ENCODE measurements at regions not wholly inside any gene's neighbourhood (a gene's known extent, or its start where the extent isn't known, plus 50 kb on each side); places are given as distances from the start of the nearest gene placed in this dataset.

DNA sequence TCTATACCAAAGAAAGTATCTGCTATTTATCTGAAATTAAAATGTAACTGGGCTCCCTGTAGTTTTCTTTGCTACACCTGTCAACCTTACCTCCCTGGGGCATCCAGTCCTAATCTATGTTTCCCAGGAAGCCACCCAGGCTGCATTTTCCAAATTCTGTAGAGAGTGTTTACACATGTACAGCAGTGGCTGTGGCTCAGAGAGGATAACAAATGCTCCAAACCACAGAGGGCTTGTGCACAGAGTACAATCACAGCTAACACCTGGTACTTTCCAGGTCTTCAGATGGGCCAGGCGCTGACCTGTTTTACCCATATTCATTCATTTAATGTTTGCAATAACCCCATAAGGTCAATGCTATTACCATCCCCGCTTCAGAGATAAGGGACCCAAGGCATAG is 146.5 kb upstream of the TNR start:
- TF ChIP-seq CTCF (IDR thresholded peaks at IDR 0.05; ENCODE audit: low read depth, low read length), result no peak
- DNase-seq (ENCODE audit: low read depth, low spot score), result no peak
- Histone ChIP-seq H3K27me3 (ENCODE audit: control insufficient read depth, insufficient read depth, low read length) (no peaks in the 10 kb centered on the region), H3K27ac (ENCODE audit: low read depth, low read length) (no peak overlapping the region), H3K9me3 (ENCODE audit: control insufficient read depth, insufficient read depth, low read length) (no peaks in the 10 kb centered on the region), H3K4me3 (ENCODE audit: low read depth, low read length) (no peak overlapping the region)
- ChIA-PET CTCF (no interaction called here), POLR2A (no interaction called here)

GRCh38 chr1:175888996-175889395 is 145.6 kb upstream of the TNR start:
- DNase-seq (ENCODE audit: low read depth, low spot score), result no peak
- POLR2A ChIA-PET, result no interaction called here
- Histone ChIP-seq H3K4me3 (ENCODE audit: low read depth, low read length) (no peak overlapping the region), H3K27ac (ENCODE audit: low read depth, low read length) (no peak overlapping the region), H3K27me3 (ENCODE audit: control insufficient read depth, insufficient read depth, low read length) (no peaks in the 10 kb centered on the region), H3K9me3 (ENCODE audit: control insufficient read depth, insufficient read depth, low read length) (no peaks in the 10 kb centered on the region)
- CTCF ChIA-PET, result interaction anchor here (0.6 to 2.5 kb wide), 6 partner anchors 10 to 281 kb away, joined by 3 to 10 read pairs (median 4); no protein-coding TSS in a partner anchor
- TF ChIP-seq CTCF (IDR thresholded peaks at IDR 0.05; ENCODE audit: low read depth, low read length), result no peak

- H3K27ac ChIP-seq (ENCODE audit: low read depth, low read length), result no peak overlapping the region
- no peak overlapping the region for H3K4me3 ChIP-seq (ENCODE audit: low read depth, low read length)
- DNase-seq (ENCODE audit: low read depth, low spot score), result no peak
- no peaks in the 10 kb centered on the region for H3K27me3 ChIP-seq (ENCODE audit: control insufficient read depth, insufficient read depth, low read length)
- peak; percentile 87 for TF ChIP-seq CTCF (IDR thresholded peaks at IDR 0.05; ENCODE audit: low read depth, low read length)
- no peaks in the 10 kb centered on the region for H3K9me3 ChIP-seq (ENCODE audit: control insufficient read depth, insufficient read depth, low read length)
- CTCF ChIA-PET, result interaction anchor here (0.6 to 2.5 kb wide), 12 partner anchors 9 to 282 kb away, joined by 3 to 10 read pairs (median 4); no protein-coding TSS in a partner anchor
- POLR2A ChIA-PET, result no interaction called here
Observed at GRCh38 chr1:175887981-175888428, 144.6 kb upstream of the TNR start.

GRCh38 chr1:175887521-175887920 is 144.1 kb upstream of the TNR start:
- H3K4me3 ChIP-seq (ENCODE audit: low read depth, low read length), result no peak overlapping the region
- DNase-seq (ENCODE audit: low read depth, low spot score), result no peak
- H3K27me3 ChIP-seq (ENCODE audit: control insufficient read depth, insufficient read depth, low read length), result no peaks in the 10 kb centered on the region
- CTCF ChIA-PET, result interaction anchor here (0.6 to 2.5 kb wide), 9 partner anchors 8 to 61 kb away, joined by 3 to 10 read pairs (median 3); no protein-coding TSS in a partner anchor
- H3K27ac ChIP-seq (ENCODE audit: low read depth, low read length), result no peak overlapping the region
- H3K9me3 ChIP-seq (ENCODE audit: control insufficient read depth, insufficient read depth, low read length), result no peaks in the 10 kb centered on the region
- POLR2A ChIA-PET, result no interaction called here
- no peak for TF ChIP-seq CTCF (IDR thresholded peaks at IDR 0.05; ENCODE audit: low read depth, low read length)

GRCh38 chr1:175885326-175885725 is 141.9 kb upstream of the TNR start:
- no peak overlapping the region for H3K4me3 ChIP-seq (ENCODE audit: low read depth, low read length)
- ChIA-PET CTCF (no interaction called here), POLR2A (interaction anchor here (0.6 to 1.0 kb wide), 2 partner anchors 34 to 35 kb away, joined by 4 read pairs; no protein-coding TSS in a partner anchor)
- peak; percentile 43 for DNase-seq (ENCODE audit: low read depth, low spot score)
- no peaks in the 10 kb centered on the region for H3K9me3 ChIP-seq (ENCODE audit: control insufficient read depth, insufficient read depth, low read length)
- TF ChIP-seq CTCF (IDR thresholded peaks at IDR 0.05; ENCODE audit: low read depth, low read length), result no peak
- H3K27ac ChIP-seq (ENCODE audit: low read depth, low read length), result peak overlapping the region; percentile 70
- no peaks in the 10 kb centered on the region for H3K27me3 ChIP-seq (ENCODE audit: control insufficient read depth, insufficient read depth, low read length)

Measured in AG04450 (cell line).